ENCODE measurements at regions not wholly inside any gene's neighbourhood (a gene's known extent, or its start where the extent isn't known, plus 50 kb on each side); places are given as distances from the start of the nearest gene placed in this dataset.

DNA sequence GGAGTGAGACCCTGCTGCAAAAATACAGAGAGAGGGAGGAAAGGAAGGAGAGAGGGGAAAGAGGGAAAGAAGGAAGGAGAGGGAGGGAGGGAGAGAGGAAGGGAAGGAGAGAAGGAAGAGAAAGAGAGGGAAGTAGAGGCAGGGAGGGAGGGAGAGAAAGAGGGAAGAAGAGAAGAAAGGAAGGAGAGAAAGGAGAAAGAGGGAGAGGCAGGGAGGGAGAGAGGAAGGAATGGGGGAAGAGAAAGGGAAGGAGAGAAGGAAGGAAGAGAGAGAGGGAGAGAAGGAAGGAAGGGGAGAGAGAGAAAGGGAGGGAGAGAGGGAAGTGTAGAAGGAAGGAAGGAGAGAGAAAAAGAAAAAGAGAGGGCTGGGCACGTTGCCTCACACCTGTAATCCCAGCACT lies 121.7 kb downstream of the TMEM130 start:
- in situ Hi-C loops (cut with HindIII; ENCODE audit: low pct_unique_long_range_greater_than_20kb, low sequenced_read_pairs) (no loop called here), intact Hi-C loops (cut with micrococcal nuclease; ENCODE audit: unreplicated experiment) (loop anchor here (5.0 kb wide), 1 partner anchor 94 kb away; no protein-coding TSS in a partner anchor)
- DNase-seq (ENCODE audit: low read depth, low spot score), result no peak
- POLR2A ChIA-PET, result no interaction called here
- H3K36me3 ChIP-seq (ENCODE audit: control insufficient read depth, insufficient read depth, low read length), result no peaks in the 10 kb centered on the region
- no peak for TF ChIP-seq REST (IDR thresholded peaks at IDR 0.05; ENCODE audit: insufficient read depth in 1 of 2, low read depth in 2 of 2, low read length in 1 of 2)
- no peak for TF ChIP-seq SIN3A (IDR thresholded peaks at IDR 0.05; ENCODE audit: borderline replicate concordance, insufficient read depth, low read depth, low read length)
- no peak for TF ChIP-seq CTCF (IDR thresholded peaks at IDR 0.05)
- no peak for TF ChIP-seq TCF7L2 (IDR thresholded peaks at IDR 0.05; ENCODE audit: low read depth, low read length)
- TF ChIP-seq POLR2AphosphoS5 (IDR thresholded peaks at IDR 0.05; ENCODE audit: low read depth, low read length), result no peak
- no peak overlapping the region for H3K27ac ChIP-seq (ENCODE audit: low read length)
- 0 out of 2 replicates have a peak, but pooled peaks cover 2% of the 10 kb centered on the region for H3K27me3 ChIP-seq (ENCODE audit: control insufficient read depth, insufficient read depth, low read length)
- no peak for ATAC-seq
- no TSS peak for BruUV-seq (replicated peaks)
- no peak overlapping the region for H3K4me3 ChIP-seq (ENCODE audit: low read depth in 2 of 2, low read length in 2 of 2)
- CTCF ChIA-PET, result no interaction called here
- no peaks in the 10 kb centered on the region for H3K9me3 ChIP-seq (ENCODE audit: control insufficient read depth, insufficient read depth, low read depth, low read length)
- H3K4me1 ChIP-seq (ENCODE audit: control insufficient read depth, insufficient read depth, low read length), result no peaks in the 10 kb centered on the region

- Histone ChIP-seq H3K4me3 (ENCODE audit: low read depth in 2 of 2, low read length in 2 of 2) (no peak overlapping the region), H3K27ac (ENCODE audit: low read length) (no peak overlapping the region), H3K36me3 (ENCODE audit: control insufficient read depth, insufficient read depth, low read length) (no peaks in the 10 kb centered on the region), H3K27me3 (ENCODE audit: control insufficient read depth, insufficient read depth, low read length) (0 out of 2 replicates have a peak, but pooled peaks cover 2% of the 10 kb centered on the region), H3K4me1 (ENCODE audit: control insufficient read depth, insufficient read depth, low read length) (no peaks in the 10 kb centered on the region), H3K9me3 (ENCODE audit: control insufficient read depth, insufficient read depth, low read depth, low read length) (no peaks in the 10 kb centered on the region)
- POLR2A ChIA-PET, result interaction anchor here (0.9 kb wide), 1 partner anchor 34 kb away, joined by 5 read pairs; no protein-coding TSS in a partner anchor
- intact Hi-C loops (cut with micrococcal nuclease; ENCODE audit: unreplicated experiment) (no loop called here), in situ Hi-C loops (cut with HindIII; ENCODE audit: low pct_unique_long_range_greater_than_20kb, low sequenced_read_pairs) (no loop called here)
- CTCF ChIA-PET, result no interaction called here
- TF ChIP-seq SIN3A (IDR thresholded peaks at IDR 0.05; ENCODE audit: borderline replicate concordance, insufficient read depth, low read depth, low read length), result no peak
- no peak for TF ChIP-seq TCF7L2 (IDR thresholded peaks at IDR 0.05; ENCODE audit: low read depth, low read length)
- TF ChIP-seq CTCF (IDR thresholded peaks at IDR 0.05), result no peak
- no TSS peak for BruUV-seq (replicated peaks)
- no peak for ATAC-seq
- DNase-seq (ENCODE audit: low read depth, low spot score), result no peak
Observed at GRCh38 chr7:98753176-98753575, 116.6 kb downstream of the TMEM130 start.
